DND-41 (cell line): ENCODE measurements at regions not wholly inside any gene's neighbourhood (a gene's known extent, or its start where the extent isn't known, plus 50 kb on each side); places are given as distances from the start of the nearest gene placed in this dataset.

ENCODE experiments used
- ATAC-seq: fragments of 200-7000 bp; cut with Tn5 transposase; 3 replicates; pipeline ENCODE4 v1.9.1; 2021; ENCODE audit warnings: low read depth; ENCODE audit not compliant: insufficient read depth
- DNase-seq: peaks from one replicate; pipeline ENCODE4 v3.0.0-alpha.2; 2020
- H2AFZ ChIP-seq: 2 replicates; pipeline ENCODE4 v1.6.0; 2012; ENCODE audit warnings: low read depth, low read length
- H3K27ac ChIP-seq: 2 replicates; pipeline ENCODE4 v1.5.1; 2012; ENCODE audit warnings: low read length, inconsistent platforms
- H3K27me3 ChIP-seq: fragments of 200-600 bp; sonication (generic); 2 replicates; pipeline ENCODE4 v1.6.0; 2012; ENCODE audit warnings: low read length, mild to moderate bottlenecking, inconsistent platforms; ENCODE audit not compliant: insufficient read depth, poor library complexity
- H3K36me3 ChIP-seq: 2 replicates; pipeline ENCODE4 v1.5.1; 2012; ENCODE audit warnings: low read length, inconsistent platforms; ENCODE audit not compliant: insufficient read depth
- H3K4me1 ChIP-seq: 2 replicates; pipeline ENCODE4 v1.5.1; 2012; ENCODE audit warnings: mild to moderate bottlenecking, low read length; ENCODE audit not compliant: insufficient read depth
- H3K4me2 ChIP-seq: 2 replicates; pipeline ENCODE4 v1.6.0; 2012; ENCODE audit warnings: mild to moderate bottlenecking, moderate library complexity, low read length, inconsistent platforms; ENCODE audit not compliant: insufficient read depth
- H3K4me3 ChIP-seq, 2 experiments: fragments of 200-600 bp in 1 of 2; shearing (Covaris generic) in 1 of 2; 2 replicates each; pipeline ENCODE4 v1.5.1; 2012 to 2016; ENCODE audit warnings: inconsistent platforms in 2 of 2, low read length in 2 of 2, mild to moderate bottlenecking in 2 of 2, low read depth in 1 of 2, moderate library complexity in 1 of 2
- H3K79me2 ChIP-seq: 2 replicates; pipeline ENCODE4 v1.6.0; 2012; ENCODE audit warnings: low read length, inconsistent platforms; ENCODE audit not compliant: insufficient read depth
- H3K9ac ChIP-seq: 2 replicates; pipeline ENCODE4 v1.6.0; 2012; ENCODE audit warnings: low read depth, mild to moderate bottlenecking, inconsistent platforms, low read length, moderate library complexity
- H3K9me3 ChIP-seq: 2 replicates; pipeline ENCODE4 v1.5.1; 2012; ENCODE audit warnings: low read length, moderate library complexity, mild to moderate bottlenecking, inconsistent platforms; ENCODE audit not compliant: insufficient read depth, severe bottlenecking
- H4K20me1 ChIP-seq: 2 replicates; pipeline ENCODE4 v1.6.0; 2012; ENCODE audit warnings: low read length; ENCODE audit not compliant: insufficient read depth
- CTCF ChIP-seq: IDR thresholded peaks from 2 replicates; pipeline ENCODE4 v1.5.1; 2012; ENCODE audit warnings: borderline replicate concordance, low read length, moderate library complexity, mild to moderate bottlenecking; ENCODE audit not compliant: poor library complexity, severe bottlenecking; ENCODE audit errors: extremely low read depth
- EZH2 ChIP-seq: IDR thresholded peaks from 3 replicates; pipeline ENCODE4 v1.6.1; 2012; ENCODE audit warnings: borderline replicate concordance, low read depth, mild to moderate bottlenecking, moderate library complexity, low read length, inconsistent platforms; ENCODE audit not compliant: severe bottlenecking

- Histone ChIP-seq H3K27ac (no peak overlapping the region), H3K79me2 (no peaks in the 10 kb centered on the region), H3K4me1 (no peaks in the 10 kb centered on the region), H4K20me1 (no peaks in the 10 kb centered on the region), H3K9ac (no peak overlapping the region), H3K4me2 (no peak overlapping the region), H3K9me3 (no peaks in the 10 kb centered on the region), H3K27me3 (no peaks in the 10 kb centered on the region), H3K36me3 (no peaks in the 10 kb centered on the region), H2AFZ (no peak overlapping the region), H3K4me3 (no peak overlapping the region)
- TF ChIP-seq EZH2 = no peak
- no peak for TF ChIP-seq CTCF
- ATAC-seq (no peak), DNase-seq (no peak)
Observed at GRCh38 chr6:48670546-48670945, 559.5 kb upstream of the PTCHD4 start.

GRCh38 chr6:48667797-48668196 is 556.8 kb upstream of the PTCHD4 start:
- Histone ChIP-seq H4K20me1 (no peaks in the 10 kb centered on the region), H3K27ac (no peak overlapping the region), H3K27me3 (no peaks in the 10 kb centered on the region), H3K4me2 (no peak overlapping the region), H3K36me3 (no peaks in the 10 kb centered on the region), H3K9ac (no peak overlapping the region), H3K9me3 (no peaks in the 10 kb centered on the region), H3K79me2 (no peaks in the 10 kb centered on the region), H3K4me1 (no peaks in the 10 kb centered on the region), H3K4me3 (no peak overlapping the region), H2AFZ (no peak overlapping the region)
- ATAC-seq (no peak), DNase-seq (no peak)
- no peak for TF ChIP-seq CTCF

GRCh38 chr6:48664826-48665225 is 553.8 kb upstream of the PTCHD4 start:
- Histone ChIP-seq H3K79me2 (no peaks in the 10 kb centered on the region), H3K4me3 (no peak overlapping the region), H2AFZ (no peak overlapping the region), H3K4me2 (no peak overlapping the region), H3K9me3 (no peaks in the 10 kb centered on the region), H3K9ac (no peak overlapping the region), H3K4me1 (no peaks in the 10 kb centered on the region), H3K27me3 (no peaks in the 10 kb centered on the region), H3K27ac (no peak overlapping the region), H3K36me3 (no peaks in the 10 kb centered on the region), H4K20me1 (no peaks in the 10 kb centered on the region)
- TF ChIP-seq EZH2 = no peak
- TF ChIP-seq CTCF = no peak
- no peak for DNase-seq
- no peak for ATAC-seq

- H3K79me2 ChIP-seq = no peaks in the 10 kb centered on the region
- H3K27me3 ChIP-seq = no peaks in the 10 kb centered on the region
- no peak overlapping the region for H3K4me2 ChIP-seq
- no peak overlapping the region for H3K9ac ChIP-seq
- H3K9me3 ChIP-seq = no peaks in the 10 kb centered on the region
- TF ChIP-seq EZH2 = no peak
- no peak for TF ChIP-seq CTCF
- H3K4me1 ChIP-seq = no peaks in the 10 kb centered on the region
- no peaks in the 10 kb centered on the region for H3K36me3 ChIP-seq
- H3K27ac ChIP-seq = no peak overlapping the region
- H4K20me1 ChIP-seq = no peaks in the 10 kb centered on the region
- DNase-seq (no peak), ATAC-seq (no peak)
- H2AFZ ChIP-seq = no peak overlapping the region
- H3K4me3 ChIP-seq = no peak overlapping the region
Observed at GRCh38 chr6:48658915-48659314, 547.9 kb upstream of the PTCHD4 start.
